ENCODE measurements at regions not wholly inside any gene's neighbourhood (a gene's known extent, or its start where the extent isn't known, plus 50 kb on each side); places are given as distances from the start of the nearest gene placed in this dataset.

GRCh38 chr9:108786901-108787689 is 68.7 kb downstream of the ACTL7B start:
- TF ChIP-seq CTCF (conservative IDR thresholded peaks at IDR 0.05; ENCODE audit: low read length) = no peak
- H3K4me3 ChIP-seq (ENCODE audit: low read length) = no peak overlapping the region
- peak; percentile 29 for DNase-seq (ENCODE audit: low read depth)

GRCh38 chr9:108786322-108786721 is 69.5 kb downstream of the ACTL7B start:
- no peak overlapping the region for H3K4me3 ChIP-seq (ENCODE audit: low read length)
- peak; percentile 9 for DNase-seq (ENCODE audit: low read depth)
- TF ChIP-seq CTCF (conservative IDR thresholded peaks at IDR 0.05; ENCODE audit: low read length) = no peak

- no peak overlapping the region for H3K4me3 ChIP-seq (ENCODE audit: low read length)
- TF ChIP-seq CTCF (conservative IDR thresholded peaks at IDR 0.05; ENCODE audit: low read length) = no peak
- peak; percentile 89 for DNase-seq (ENCODE audit: low read depth)
These were observed 70.8 kb downstream of the ACTL7B start for GRCh38 chr9:108784998-108785397.

GRCh38 chr9:108783731-108784495 is 71.9 kb downstream of the ACTL7B start:
- no peak for DNase-seq (ENCODE audit: low read depth)
- H3K4me3 ChIP-seq (ENCODE audit: low read length) = no peak overlapping the region
- no peak for TF ChIP-seq CTCF (conservative IDR thresholded peaks at IDR 0.05; ENCODE audit: low read length)

- DNase-seq (ENCODE audit: low read depth) = no peak
- no peak overlapping the region for H3K4me3 ChIP-seq (ENCODE audit: low read length)
- no peak for TF ChIP-seq CTCF (conservative IDR thresholded peaks at IDR 0.05; ENCODE audit: low read length)
These were observed 72.5 kb downstream of the ACTL7B start for GRCh38 chr9:108783326-108783725.

- TF ChIP-seq CTCF (conservative IDR thresholded peaks at IDR 0.05; ENCODE audit: low read length) = no peak
- no peak for DNase-seq (ENCODE audit: low read depth)
- H3K4me3 ChIP-seq (ENCODE audit: low read length) = no peak overlapping the region
These were observed 74.6 kb downstream of the ACTL7B start for GRCh38 chr9:108780942-108781734.

Data from AG10803 (cell line).